ENCODE measurements at regions not wholly inside any gene's neighbourhood (a gene's known extent, or its start where the extent isn't known, plus 50 kb on each side); places are given as distances from the start of the nearest gene placed in this dataset.

GRCh38 chr5:71864730-71865601, 145.9 kb downstream of the CARTPT start:
- H3K27me3 ChIP-seq (ENCODE audit: control insufficient read depth in 1 of 2, insufficient read depth in 2 of 2, low read length in 2 of 2), result no peaks in the 10 kb centered on the region
- H3K36me3 ChIP-seq (ENCODE audit: control insufficient read depth in 2 of 2, insufficient read depth in 2 of 2, low read length in 2 of 2), result no peaks in the 10 kb centered on the region
- H3K9me3 ChIP-seq (ENCODE audit: control insufficient read depth in 2 of 2, low read length in 2 of 2), result no peaks in the 10 kb centered on the region
- peak overlapping the region in 1 of 2 donors; percentile 15 for H3K4me3 ChIP-seq (ENCODE audit: low read length in 2 of 2)
- H3K27ac ChIP-seq (ENCODE audit: low read length), result peak overlapping the region; percentile 58
- H3K4me1 ChIP-seq (ENCODE audit: control insufficient read depth, insufficient read depth, low read length), result peaks cover 30% of the 10 kb centered on the region
- no peak overlapping the region for H3K9ac ChIP-seq (ENCODE audit: low read length in 2 of 2)

DNA sequence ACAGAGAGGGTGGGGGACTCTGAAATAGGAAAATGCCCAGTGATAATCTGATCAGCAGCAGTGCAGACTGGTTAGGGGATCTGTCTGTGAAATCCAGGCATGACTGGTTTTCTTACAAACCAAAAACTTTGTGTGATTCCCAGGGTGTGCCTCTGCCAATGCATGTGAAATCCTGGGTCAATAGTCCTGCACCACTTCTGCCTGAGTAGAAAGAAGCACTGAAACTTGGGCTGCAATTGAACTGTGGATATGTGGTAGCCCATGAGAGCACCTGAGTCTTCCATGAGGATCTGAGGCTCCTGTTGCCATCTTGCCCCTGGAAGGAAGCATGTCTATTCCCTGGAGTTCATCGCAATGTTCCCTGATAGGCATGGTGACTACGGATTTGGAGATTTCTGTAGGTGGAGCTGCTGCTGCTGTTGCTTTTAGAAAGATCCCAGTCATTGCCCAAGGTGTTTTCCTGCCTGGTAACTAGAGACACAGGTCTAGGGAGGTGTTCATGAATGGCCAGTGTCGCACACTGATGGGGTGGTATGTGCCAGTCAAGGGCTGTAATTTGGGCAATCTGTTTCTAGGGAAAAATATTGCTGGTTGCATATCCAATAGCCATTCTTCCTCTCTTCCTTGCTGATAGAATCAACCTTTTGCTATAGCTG, 146.7 kb downstream of the CARTPT start:
- H3K27ac ChIP-seq (ENCODE audit: low read length), result peak overlapping the region; percentile 58
- H3K4me3 ChIP-seq (ENCODE audit: low read length in 2 of 2), result peak overlapping the region; percentile 15 to 29
- H3K27me3 ChIP-seq (ENCODE audit: control insufficient read depth in 1 of 2, insufficient read depth in 2 of 2, low read length in 2 of 2), result no peaks in the 10 kb centered on the region
- no peaks in the 10 kb centered on the region for H3K36me3 ChIP-seq (ENCODE audit: control insufficient read depth in 2 of 2, insufficient read depth in 2 of 2, low read length in 2 of 2)
- H3K9ac ChIP-seq (ENCODE audit: low read length in 2 of 2), result no peak overlapping the region
- H3K9me3 ChIP-seq (ENCODE audit: control insufficient read depth in 2 of 2, low read length in 2 of 2), result no peaks in the 10 kb centered on the region
- H3K4me1 ChIP-seq (ENCODE audit: control insufficient read depth, insufficient read depth, low read length), result peaks cover 30% of the 10 kb centered on the region

DNA sequence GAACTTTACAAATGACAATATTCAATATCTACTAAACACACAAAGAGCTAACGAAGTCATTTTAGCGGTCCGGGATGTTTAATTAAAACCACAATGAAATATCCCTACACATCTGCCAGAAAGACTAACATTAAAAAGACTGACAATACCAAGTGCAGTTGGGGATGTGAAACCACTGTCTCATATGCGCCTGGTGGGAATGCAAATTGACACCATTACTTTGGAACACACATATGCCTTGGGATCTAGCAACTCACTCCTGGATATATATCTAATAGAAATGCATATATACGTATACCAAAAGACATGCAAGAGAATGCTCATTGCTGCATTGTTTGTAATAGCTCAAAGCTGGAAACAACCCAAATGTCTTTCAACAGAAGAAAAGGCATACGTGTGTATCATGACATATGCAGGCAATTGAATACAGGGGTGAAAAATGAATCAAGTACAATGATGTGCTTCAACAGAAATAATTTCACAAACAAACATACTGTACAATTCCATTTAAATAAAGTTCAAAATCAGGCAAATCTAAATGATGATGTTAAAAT, 153.3 kb downstream of the CARTPT start:
- Histone ChIP-seq H3K4me3 (ENCODE audit: low read length in 2 of 2) (no peak overlapping the region), H3K9ac (ENCODE audit: low read length in 2 of 2) (no peak overlapping the region), H3K36me3 (ENCODE audit: control insufficient read depth in 2 of 2, insufficient read depth in 2 of 2, low read length in 2 of 2) (no peaks in the 10 kb centered on the region), H3K27me3 (ENCODE audit: control insufficient read depth in 1 of 2, insufficient read depth in 2 of 2, low read length in 2 of 2) (no peaks in the 10 kb centered on the region), H3K9me3 (ENCODE audit: control insufficient read depth in 2 of 2, low read length in 2 of 2) (no peaks in the 10 kb centered on the region), H3K4me1 (ENCODE audit: control insufficient read depth, insufficient read depth, low read length) (no peaks in the 10 kb centered on the region), H3K27ac (ENCODE audit: low read length) (no peak overlapping the region)

- H3K9me3 ChIP-seq (ENCODE audit: control insufficient read depth in 2 of 2, low read length in 2 of 2), result no peaks in the 10 kb centered on the region
- no peaks in the 10 kb centered on the region for H3K4me1 ChIP-seq (ENCODE audit: control insufficient read depth, insufficient read depth, low read length)
- H3K36me3 ChIP-seq (ENCODE audit: control insufficient read depth in 2 of 2, insufficient read depth in 2 of 2, low read length in 2 of 2), result no peaks in the 10 kb centered on the region
- H3K27ac ChIP-seq (ENCODE audit: low read length), result no peak overlapping the region
- no peak overlapping the region for H3K4me3 ChIP-seq (ENCODE audit: low read length in 2 of 2)
- H3K9ac ChIP-seq (ENCODE audit: low read length in 2 of 2), result no peak overlapping the region
- H3K27me3 ChIP-seq (ENCODE audit: control insufficient read depth in 1 of 2, insufficient read depth in 2 of 2, low read length in 2 of 2), result no peaks in the 10 kb centered on the region
These were observed 154.1 kb downstream of the CARTPT start for GRCh38 chr5:71873191-71873591.

- Histone ChIP-seq H3K9me3 (ENCODE audit: control insufficient read depth in 2 of 2, low read length in 2 of 2) (no peaks in the 10 kb centered on the region), H3K4me1 (ENCODE audit: control insufficient read depth, insufficient read depth, low read length) (no peaks in the 10 kb centered on the region), H3K27ac (ENCODE audit: low read length) (no peak overlapping the region), H3K27me3 (ENCODE audit: control insufficient read depth in 1 of 2, insufficient read depth in 2 of 2, low read length in 2 of 2) (no peaks in the 10 kb centered on the region), H3K36me3 (ENCODE audit: control insufficient read depth in 2 of 2, insufficient read depth in 2 of 2, low read length in 2 of 2) (no peaks in the 10 kb centered on the region), H3K4me3 (ENCODE audit: low read length in 2 of 2) (no peak overlapping the region), H3K9ac (ENCODE audit: low read length in 2 of 2) (no peak overlapping the region)
These were observed 155.4 kb downstream of the CARTPT start for GRCh38 chr5:71874521-71874920.

GRCh38 chr5:71877511-71877910, 158.4 kb downstream of the CARTPT start:
- peaks cover 18% of the 10 kb centered on the region for H3K4me1 ChIP-seq (ENCODE audit: control insufficient read depth, insufficient read depth, low read length)
- H3K27me3 ChIP-seq (ENCODE audit: control insufficient read depth in 1 of 2, insufficient read depth in 2 of 2, low read length in 2 of 2), result no peaks in the 10 kb centered on the region
- H3K27ac ChIP-seq (ENCODE audit: low read length), result no peak overlapping the region
- H3K36me3 ChIP-seq (ENCODE audit: control insufficient read depth in 2 of 2, insufficient read depth in 2 of 2, low read length in 2 of 2), result no peaks in the 10 kb centered on the region
- H3K9me3 ChIP-seq (ENCODE audit: control insufficient read depth in 2 of 2, low read length in 2 of 2), result no peaks in the 10 kb centered on the region
- H3K9ac ChIP-seq (ENCODE audit: low read length in 2 of 2), result no peak overlapping the region
- H3K4me3 ChIP-seq (ENCODE audit: low read length in 2 of 2), result no peak overlapping the region

DNA sequence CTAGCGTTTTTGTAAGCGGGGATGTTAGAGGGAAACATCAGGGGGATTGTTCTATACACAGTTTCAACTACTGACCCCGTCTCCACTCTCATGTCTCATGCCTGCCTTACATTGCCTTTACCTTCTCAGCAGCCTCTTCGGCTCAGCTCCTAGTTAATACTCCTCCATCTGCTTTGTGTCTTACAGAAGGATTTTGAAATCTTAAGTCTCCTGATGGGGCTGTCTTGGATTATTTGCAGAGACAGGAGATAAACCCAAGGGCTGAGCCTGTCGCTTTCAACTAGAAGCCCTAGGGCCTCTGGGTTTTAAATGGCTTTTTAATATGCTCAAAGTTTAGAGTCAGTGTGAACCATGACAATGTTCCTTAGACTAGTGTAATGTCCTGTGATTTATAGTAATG, 161.5 kb downstream of the CARTPT start:
- Histone ChIP-seq H3K9ac (ENCODE audit: low read length in 2 of 2) (no peak overlapping the region), H3K27ac (ENCODE audit: low read length) (peak overlapping the region; percentile 24), H3K4me3 (ENCODE audit: low read length in 2 of 2) (no peak overlapping the region)

DNA sequence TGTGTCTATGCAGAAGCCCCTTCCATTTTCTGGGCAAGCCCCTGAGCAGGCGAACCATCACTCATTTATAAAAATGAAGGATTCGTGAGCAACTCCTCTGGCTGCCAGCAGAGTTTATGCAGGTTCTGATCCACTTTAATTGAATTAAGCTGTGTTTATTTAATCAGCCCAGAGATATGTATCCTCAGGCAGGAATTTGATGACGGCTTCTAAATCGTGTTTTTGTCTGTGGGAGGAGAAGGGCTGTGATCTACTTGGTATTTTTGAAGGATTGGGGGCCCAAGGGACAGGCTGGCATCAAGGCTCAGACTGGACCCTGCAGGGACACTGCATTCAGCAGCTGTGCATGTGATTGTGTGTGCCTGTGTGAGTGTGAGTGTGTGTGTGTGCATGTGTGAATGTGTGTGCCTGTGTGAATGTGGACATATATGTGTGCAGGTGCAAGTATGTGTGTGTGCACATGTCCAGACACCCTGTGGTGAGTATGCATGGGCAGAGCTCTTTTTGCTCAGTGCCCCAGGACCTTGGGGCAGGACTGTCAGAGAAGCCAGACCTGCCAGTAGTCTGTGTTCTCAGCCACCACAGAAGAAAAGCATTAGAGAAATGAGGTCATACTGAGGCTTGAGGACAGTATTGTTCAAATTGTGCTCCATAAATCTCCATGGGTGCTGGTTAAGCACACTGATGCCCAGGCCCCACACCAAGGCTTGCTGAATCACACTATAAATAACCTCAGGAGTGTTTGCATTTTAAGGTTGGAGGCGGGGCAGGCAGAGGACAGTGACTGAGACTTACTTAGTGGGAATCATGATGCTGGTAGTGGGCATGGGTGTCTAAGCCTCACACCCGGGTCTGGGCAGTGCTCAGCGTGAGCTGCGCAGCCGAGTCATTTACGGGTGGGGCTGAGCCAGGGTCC, 164.0 kb downstream of the CARTPT start:
- Histone ChIP-seq H3K27me3 (ENCODE audit: control insufficient read depth in 1 of 2, insufficient read depth in 2 of 2, low read length in 2 of 2) (no peaks in the 10 kb centered on the region), H3K4me3 (ENCODE audit: low read length in 2 of 2) (no peak overlapping the region), H3K36me3 (ENCODE audit: control insufficient read depth in 2 of 2, insufficient read depth in 2 of 2, low read length in 2 of 2) (no peaks in the 10 kb centered on the region), H3K9ac (ENCODE audit: low read length in 2 of 2) (no peak overlapping the region), H3K27ac (ENCODE audit: low read length) (peak overlapping the region; percentile 31), H3K9me3 (ENCODE audit: control insufficient read depth in 2 of 2, low read length in 2 of 2) (no peaks in the 10 kb centered on the region), H3K4me1 (ENCODE audit: control insufficient read depth, insufficient read depth, low read length) (peaks cover 31% of the 10 kb centered on the region)

More for the DNA sequence above, 161.5 kb downstream of the CARTPT start:
- H3K4me1 ChIP-seq (ENCODE audit: control insufficient read depth, insufficient read depth, low read length), result peaks cover 31% of the 10 kb centered on the region
- H3K27me3 ChIP-seq (ENCODE audit: control insufficient read depth in 1 of 2, insufficient read depth in 2 of 2, low read length in 2 of 2), result no peaks in the 10 kb centered on the region
- no peaks in the 10 kb centered on the region for H3K36me3 ChIP-seq (ENCODE audit: control insufficient read depth in 2 of 2, insufficient read depth in 2 of 2, low read length in 2 of 2)
- H3K9me3 ChIP-seq (ENCODE audit: control insufficient read depth in 2 of 2, low read length in 2 of 2), result no peaks in the 10 kb centered on the region

DNA sequence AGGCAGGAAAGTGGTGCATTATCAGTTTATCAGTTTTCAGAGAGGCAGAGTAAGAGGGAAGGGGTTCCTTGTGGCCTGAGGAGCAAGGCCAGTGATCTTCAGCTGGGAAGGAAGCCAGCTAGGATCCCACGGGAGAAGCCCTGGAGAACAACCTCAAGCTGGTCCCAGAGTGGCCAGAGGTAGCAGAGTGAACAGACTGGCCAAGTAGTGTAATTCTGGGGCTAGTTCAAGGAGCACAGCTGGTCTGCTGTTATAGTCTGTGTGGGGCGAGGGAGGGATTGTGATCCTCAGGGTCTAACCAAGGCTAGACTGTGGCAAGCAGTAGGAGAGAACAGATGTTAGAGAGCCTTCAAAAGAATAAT, 164.6 kb downstream of the CARTPT start:
- Histone ChIP-seq H3K4me3 (ENCODE audit: low read length in 2 of 2) (no peak overlapping the region), H3K9ac (ENCODE audit: low read length in 2 of 2) (no peak overlapping the region), H3K27ac (ENCODE audit: low read length) (no peak overlapping the region), H3K27me3 (ENCODE audit: control insufficient read depth in 1 of 2, insufficient read depth in 2 of 2, low read length in 2 of 2) (no peaks in the 10 kb centered on the region), H3K36me3 (ENCODE audit: control insufficient read depth in 2 of 2, insufficient read depth in 2 of 2, low read length in 2 of 2) (no peaks in the 10 kb centered on the region), H3K9me3 (ENCODE audit: control insufficient read depth in 2 of 2, low read length in 2 of 2) (no peaks in the 10 kb centered on the region), H3K4me1 (ENCODE audit: control insufficient read depth, insufficient read depth, low read length) (peaks cover 31% of the 10 kb centered on the region)

DNA sequence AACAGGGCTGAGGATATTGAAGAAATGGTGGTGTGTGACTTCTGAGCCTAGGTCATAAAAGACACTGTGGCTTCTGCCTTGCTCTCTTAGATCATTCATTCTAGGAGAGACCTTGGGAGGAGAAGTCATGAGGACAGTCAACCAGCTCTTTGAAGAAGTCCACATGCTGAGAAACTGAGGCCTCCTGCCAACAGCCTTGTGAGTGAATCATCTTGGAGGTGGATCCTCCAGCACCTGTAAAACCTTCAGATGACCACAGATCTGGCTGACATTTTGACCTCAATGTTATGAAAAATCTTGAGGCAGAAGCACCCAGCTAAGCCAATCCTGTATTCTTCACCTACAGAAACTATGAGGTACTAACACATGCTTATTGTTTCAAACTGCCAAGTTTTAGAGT, 165.9 kb downstream of the CARTPT start:
- no peak overlapping the region for H3K4me3 ChIP-seq (ENCODE audit: low read length in 2 of 2)
- no peak overlapping the region for H3K9ac ChIP-seq (ENCODE audit: low read length in 2 of 2)
- peaks cover 29% of the 10 kb centered on the region for H3K4me1 ChIP-seq (ENCODE audit: control insufficient read depth, insufficient read depth, low read length)
- H3K9me3 ChIP-seq (ENCODE audit: control insufficient read depth in 2 of 2, low read length in 2 of 2), result no peaks in the 10 kb centered on the region
- no peak overlapping the region for H3K27ac ChIP-seq (ENCODE audit: low read length)
- H3K27me3 ChIP-seq (ENCODE audit: control insufficient read depth in 1 of 2, insufficient read depth in 2 of 2, low read length in 2 of 2), result no peaks in the 10 kb centered on the region
- no peaks in the 10 kb centered on the region for H3K36me3 ChIP-seq (ENCODE audit: control insufficient read depth in 2 of 2, insufficient read depth in 2 of 2, low read length in 2 of 2)
